OCI-LY7 (cell line): ENCODE measurements at regions not wholly inside any gene's neighbourhood (a gene's known extent, or its start where the extent isn't known, plus 50 kb on each side); places are given as distances from the start of the nearest gene placed in this dataset.

ENCODE experiments used
- CTCF ChIP-seq: fragments of 200-600 bp; sonication (generic); conservative IDR thresholded peaks from 2 replicates; pipeline ENCODE4 v1.5.1; 2014; ENCODE audit warnings: mild to moderate bottlenecking, antibody characterized with exemption, low read length, moderate library complexity, mixed read lengths
- EZH2phosphoT487 ChIP-seq: fragments of 200-600 bp; sonication (generic); IDR thresholded peaks from 2 replicates; pipeline ENCODE4 v1.6.1; 2018; ENCODE audit warnings: low read depth, borderline replicate concordance, mild to moderate bottlenecking, mixed run types, antibody characterized with exemption, low read length, moderate library complexity, mixed read lengths

GRCh38 chr14:21937996-21938395 lies 264.4 kb upstream of the OR4E1 start:
- no peak for TF ChIP-seq CTCF
- TF ChIP-seq EZH2phosphoT487: no peak
